GM12878 (cell line): ENCODE measurements at regions not wholly inside any gene's neighbourhood (a gene's known extent, or its start where the extent isn't known, plus 50 kb on each side); places are given as distances from the start of the nearest gene placed in this dataset.

ENCODE experiments used
- ATAC-seq: fragments of 200-7000 bp; cut with Tn5 transposase; 3 replicates; pipeline ENCODE4 v1.9.1; 2020; ENCODE audit warnings: mild to moderate bottlenecking, moderate library complexity
- BruUV-seq: library from RNA; stranded (reverse); fragments of 400-500 nt; replicated peaks from 2 replicates; lab custom pipeline; 2021; lab: Mats Ljungman, UMichigan
- CTCF ChIA-PET: fragments of 300-600 bp; sonication (Branson Sonifier 250); formaldehyde crosslinking; extraction: SDS; loops from one replicate; lab custom pipeline; 2021; ENCODE audit warnings: inconsistent platforms; lab: Yijun Ruan, JAX
- POLR2A ChIA-PET: fragments of 350-600 bp; formaldehyde crosslinking; extraction: SDS; loops from one replicate; lab custom pipeline; 2021; ENCODE audit warnings: inconsistent platforms; lab: Charles Lee
- RAD21 ChIA-PET: fragments of 300-600 bp; sonication (Branson Sonifier 250); formaldehyde crosslinking; loops from one replicate; lab custom pipeline; 2023; ENCODE audit warnings: antibody characterized with exemption; ENCODE audit not compliant: unreplicated experiment; lab: Charles Lee
- SMC1A ChIA-PET: fragments of 300-600 bp; sonication (Branson Sonifier 250); formaldehyde crosslinking; loops from one replicate; lab custom pipeline; 2023; ENCODE audit not compliant: unreplicated experiment, uncharacterized antibody; lab: Charles Lee
- DNase-seq: peaks from one replicate; pipeline ENCODE4 v3.0.0-alpha.2; 2011; ENCODE audit warnings: low read depth, low spot score
- FAIRE-seq: peaks from 3 replicates; lab custom pipeline; 2011; peaks lifted over from hg19 to GRCh38; lab: Jason Lieb, UNC
- H2AFZ ChIP-seq: 2 replicates; pipeline ENCODE4 v1.6.0; 2011; ENCODE audit warnings: low read depth, low read length, control low read depth; ENCODE audit not compliant: control insufficient read depth
- H3K27ac ChIP-seq: 2 replicates; pipeline ENCODE4 v1.5.1; 2011; ENCODE audit warnings: control low read depth; ENCODE audit not compliant: control insufficient read depth, insufficient read depth
- H3K27me3 ChIP-seq, 2 experiments: replicated peaks in 1 of 2; 2 replicates each; pipeline versions ENCODE4 v1.6.0 to v1.6.1; 2011; ENCODE audit warnings: low read length in 1 of 2; ENCODE audit not compliant: control insufficient read depth in 2 of 2, insufficient read depth in 2 of 2
- H3K36me3 ChIP-seq, 2 experiments: 2 replicates each; pipeline ENCODE4 v1.5.1; 2011; ENCODE audit warnings: low read length in 1 of 2; ENCODE audit not compliant: control insufficient read depth in 2 of 2, insufficient read depth in 2 of 2
- H3K4me1 ChIP-seq: 2 replicates; pipeline ENCODE4 v1.6.1; 2011; ENCODE audit warnings: mild to moderate bottlenecking, low read length, moderate library complexity, mixed read lengths; ENCODE audit not compliant: control insufficient read depth, insufficient read depth
- H3K4me2 ChIP-seq: 2 replicates; pipeline ENCODE4 v1.6.0; 2011; ENCODE audit warnings: control low read depth; ENCODE audit not compliant: control insufficient read depth, insufficient read depth
- H3K4me3 ChIP-seq: fragments of 200-600 bp; sonication (generic); 2 replicates; pipeline ENCODE4 v1.5.1; 2016
- H3K79me2 ChIP-seq: 2 replicates; pipeline ENCODE4 v1.6.0; 2011; ENCODE audit warnings: low read length; ENCODE audit not compliant: control insufficient read depth, insufficient read depth
- H3K9ac ChIP-seq: 2 replicates; pipeline ENCODE4 v1.8.0; 2011; ENCODE audit warnings: low read length, control low read depth, mixed read lengths; ENCODE audit not compliant: control insufficient read depth, insufficient read depth
- H3K9me3 ChIP-seq: replicated peaks from 3 replicates; pipeline ENCODE4 v1.5.1; 2011; ENCODE audit warnings: mild to moderate bottlenecking, low read length; ENCODE audit not compliant: control insufficient read depth, insufficient read depth
- H4K20me1 ChIP-seq: 2 replicates; pipeline ENCODE4 v1.6.0; 2011; ENCODE audit not compliant: control insufficient read depth, insufficient read depth
- DPF2 ChIP-seq: fragments of 450-650 bp; IDR thresholded peaks from 2 replicates; pipeline ENCODE4 v1.6.1; 2017; ENCODE audit warnings: mild to moderate bottlenecking
- EED ChIP-seq: sonication (generic); IDR thresholded peaks from 2 replicates; pipeline ENCODE4 v1.6.1; 2016; ENCODE audit warnings: antibody characterized with exemption, low read depth
- KLF5 ChIP-seq: fragments of 450-650 bp; IDR thresholded peaks from 2 replicates; pipeline ENCODE4 v1.6.1; 2014; ENCODE audit warnings: mild to moderate bottlenecking; ENCODE audit not compliant: partially characterized antibody
- MXI1 ChIP-seq: fragments of 150-350 bp; IDR thresholded peaks from 2 replicates; pipeline ENCODE4 v1.6.1; 2011; ENCODE audit warnings: low read depth, mild to moderate bottlenecking, inconsistent platforms, low read length, improper control_type of control experiment
- NBN ChIP-seq: fragments of 450-650 bp; IDR thresholded peaks from 2 replicates; pipeline ENCODE4 v1.6.1; 2016
- NFYA ChIP-seq: IDR thresholded peaks from 2 replicates; pipeline ENCODE4 v1.6.1; 2011; ENCODE audit warnings: low read depth, mild to moderate bottlenecking, low read length, improper control_type of control experiment, borderline replicate concordance
- SMC3 ChIP-seq: IDR thresholded peaks from 2 replicates; pipeline ENCODE4 v1.6.1; 2011; ENCODE audit warnings: low read length, improper control_type of control experiment, borderline replicate concordance
- SREBF1 ChIP-seq: IDR thresholded peaks from 2 replicates; pipeline ENCODE4 v1.6.1; 2012; ENCODE audit warnings: mild to moderate bottlenecking, low read length
- ZNF217 ChIP-seq: fragments of 450-650 bp; IDR thresholded peaks from 2 replicates; pipeline ENCODE4 v1.6.1; 2017; ENCODE audit warnings: antibody characterized with exemption, mild to moderate bottlenecking
- ZZZ3 ChIP-seq: IDR thresholded peaks from 2 replicates; pipeline ENCODE4 v1.6.1; 2011; ENCODE audit warnings: low read depth; ENCODE audit not compliant: control insufficient read depth, insufficient read length
- WGBS: methylation state at CpG from one replicate; pipeline ENCODE4 v1.1.6; 2016; ENCODE audit warnings: low lambda C conversion rate; ENCODE audit not compliant: insufficient replicate concordance, insufficient coverage; ENCODE audit errors: missing lambda C conversion rate; 5-methylcytosine and 5-hydroxymethylcytosine counted together
- in situ Hi-C: fragments of 300-500 bp; cut with MboI; formaldehyde crosslinking; loops from 9 replicates; pipeline ENCODE4 v1.14.3; 2018; ENCODE audit warnings: mixed read lengths
- intact Hi-C: fragments of 100-400 bp; cut with micrococcal nuclease; formaldehyde crosslinking; loops from one replicate; pipeline ENCODE4 v1.14.2; 2022; ENCODE audit not compliant: unreplicated experiment
- TF ChIP-seq, protein P1 (sequence below): fragments of 150-350 bp; IDR thresholded peaks from 2 replicates; pipeline ENCODE4 v1.6.1; 2016; ENCODE audit warnings: low read depth, low read length
- TF ChIP-seq, protein P2 (sequence below): fragments of 450-650 bp; IDR thresholded peaks from 2 replicates; pipeline ENCODE4 v1.6.1; 2017; ENCODE audit warnings: mild to moderate bottlenecking

DNA sequence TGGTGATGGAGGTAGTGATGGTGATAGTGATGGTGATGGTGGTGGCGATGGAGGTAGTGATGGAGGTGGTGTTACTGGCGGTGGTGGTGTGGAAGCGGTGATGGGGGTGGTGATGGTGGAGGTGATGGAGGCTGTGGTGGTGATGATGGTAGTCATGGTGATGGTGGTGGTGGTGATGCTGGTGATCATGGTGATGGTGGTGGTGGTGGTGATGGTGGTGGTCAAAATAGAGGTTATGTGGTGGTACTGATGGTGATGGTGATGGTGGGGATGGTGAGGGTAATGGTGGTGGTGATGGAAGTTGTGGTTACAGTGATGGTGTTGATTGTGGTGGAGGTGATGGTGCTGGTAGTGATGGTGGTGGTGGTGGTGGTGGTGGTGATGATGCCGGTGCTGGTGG lies 199.2 kb downstream of the IGLL1 start:
- Histone ChIP-seq H3K9me3 (no peaks in the 10 kb centered on the region), H3K79me2 (no peaks in the 10 kb centered on the region), H3K27ac (no peak overlapping the region), H3K9ac (no peak overlapping the region), H2AFZ (no peak overlapping the region), H3K36me3 (no peaks in the 10 kb centered on the region), H4K20me1 (no peaks in the 10 kb centered on the region), H3K4me3 (no peak overlapping the region), H3K4me1 (no peaks in the 10 kb centered on the region), H3K27me3 (no peaks in the 10 kb centered on the region), H3K4me2 (no peak overlapping the region)
- DNase-seq (no peak), FAIRE-seq (no peak), ATAC-seq (no peak)
- CTCF ChIA-PET = no interaction called here
- in situ Hi-C loops = loop anchor here (10.0 to 25.0 kb wide), 2 partner anchors 416 to 569 kb away; no protein-coding TSS in a partner anchor
- POLR2A ChIA-PET = no interaction called here
- no TSS peak for BruUV-seq
- 36% methylated on average over 3 of the region's 4 CpGs for WGBS
- no peak for TF ChIP-seq SMC3
- TF ChIP-seq, protein P1, sequence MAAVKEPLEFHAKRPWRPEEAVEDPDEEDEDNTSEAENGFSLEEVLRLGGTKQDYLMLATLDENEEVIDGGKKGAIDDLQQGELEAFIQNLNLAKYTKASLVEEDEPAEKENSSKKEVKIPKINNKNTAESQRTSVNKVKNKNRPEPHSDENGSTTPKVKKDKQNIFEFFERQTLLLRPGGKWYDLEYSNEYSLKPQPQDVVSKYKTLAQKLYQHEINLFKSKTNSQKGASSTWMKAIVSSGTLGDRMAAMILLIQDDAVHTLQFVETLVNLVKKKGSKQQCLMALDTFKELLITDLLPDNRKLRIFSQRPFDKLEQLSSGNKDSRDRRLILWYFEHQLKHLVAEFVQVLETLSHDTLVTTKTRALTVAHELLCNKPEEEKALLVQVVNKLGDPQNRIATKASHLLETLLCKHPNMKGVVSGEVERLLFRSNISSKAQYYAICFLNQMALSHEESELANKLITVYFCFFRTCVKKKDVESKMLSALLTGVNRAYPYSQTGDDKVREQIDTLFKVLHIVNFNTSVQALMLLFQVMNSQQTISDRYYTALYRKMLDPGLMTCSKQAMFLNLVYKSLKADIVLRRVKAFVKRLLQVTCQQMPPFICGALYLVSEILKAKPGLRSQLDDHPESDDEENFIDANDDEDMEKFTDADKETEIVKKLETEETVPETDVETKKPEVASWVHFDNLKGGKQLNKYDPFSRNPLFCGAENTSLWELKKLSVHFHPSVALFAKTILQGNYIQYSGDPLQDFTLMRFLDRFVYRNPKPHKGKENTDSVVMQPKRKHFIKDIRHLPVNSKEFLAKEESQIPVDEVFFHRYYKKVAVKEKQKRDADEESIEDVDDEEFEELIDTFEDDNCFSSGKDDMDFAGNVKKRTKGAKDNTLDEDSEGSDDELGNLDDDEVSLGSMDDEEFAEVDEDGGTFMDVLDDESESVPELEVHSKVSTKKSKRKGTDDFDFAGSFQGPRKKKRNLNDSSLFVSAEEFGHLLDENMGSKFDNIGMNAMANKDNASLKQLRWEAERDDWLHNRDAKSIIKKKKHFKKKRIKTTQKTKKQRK = no peak
- TF ChIP-seq EED = no peak
- TF ChIP-seq SREBF1 = no peak
- no peak for TF ChIP-seq ZNF217
- no peak for TF ChIP-seq NBN
- TF ChIP-seq NFYA = no peak
- TF ChIP-seq ZZZ3 = no peak
- no peak for TF ChIP-seq KLF5
- TF ChIP-seq DPF2 = no peak
- TF ChIP-seq, protein P2, sequence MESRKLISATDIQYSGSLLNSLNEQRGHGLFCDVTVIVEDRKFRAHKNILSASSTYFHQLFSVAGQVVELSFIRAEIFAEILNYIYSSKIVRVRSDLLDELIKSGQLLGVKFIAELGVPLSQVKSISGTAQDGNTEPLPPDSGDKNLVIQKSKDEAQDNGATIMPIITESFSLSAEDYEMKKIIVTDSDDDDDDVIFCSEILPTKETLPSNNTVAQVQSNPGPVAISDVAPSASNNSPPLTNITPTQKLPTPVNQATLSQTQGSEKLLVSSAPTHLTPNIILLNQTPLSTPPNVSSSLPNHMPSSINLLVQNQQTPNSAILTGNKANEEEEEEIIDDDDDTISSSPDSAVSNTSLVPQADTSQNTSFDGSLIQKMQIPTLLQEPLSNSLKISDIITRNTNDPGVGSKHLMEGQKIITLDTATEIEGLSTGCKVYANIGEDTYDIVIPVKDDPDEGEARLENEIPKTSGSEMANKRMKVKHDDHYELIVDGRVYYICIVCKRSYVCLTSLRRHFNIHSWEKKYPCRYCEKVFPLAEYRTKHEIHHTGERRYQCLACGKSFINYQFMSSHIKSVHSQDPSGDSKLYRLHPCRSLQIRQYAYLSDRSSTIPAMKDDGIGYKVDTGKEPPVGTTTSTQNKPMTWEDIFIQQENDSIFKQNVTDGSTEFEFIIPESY = no peak
- no peak for TF ChIP-seq MXI1
- RAD21 ChIA-PET = no interaction called here
- SMC1A ChIA-PET = no interaction called here
- intact Hi-C loops = no loop called here
